ENCODE measurements at regions not wholly inside any gene's neighbourhood (a gene's known extent, or its start where the extent isn't known, plus 50 kb on each side); places are given as distances from the start of the nearest gene placed in this dataset.

GRCh38 chr1:106688446-106688845, 368.0 kb upstream of the PRMT6 start:
- Histone ChIP-seq H2AFZ (ENCODE audit: low read length) (no peak overlapping the region), H3K27ac (ENCODE audit: low read length) (no peak overlapping the region), H4K20me1 (ENCODE audit: insufficient read depth, low read length) (no peaks in the 10 kb centered on the region), H3K4me2 (ENCODE audit: low read depth, low read length) (no peak overlapping the region), H3K9me3 (replicated peaks; ENCODE audit: insufficient read depth, low read length) (no peaks in the 10 kb centered on the region), H3F3A (ENCODE audit: insufficient read depth, low read length) (no peaks in the 10 kb centered on the region), H3K27me3 (replicated peaks; ENCODE audit: insufficient read depth, low read length) (no peaks in the 10 kb centered on the region), H3K79me2 (ENCODE audit: low read length) (no peaks in the 10 kb centered on the region), H3K36me3 (replicated peaks; ENCODE audit: insufficient read depth, low read length) (no peaks in the 10 kb centered on the region), H3K4me1 (ENCODE audit: low read length) (no peaks in the 10 kb centered on the region), H3K4me3 (ENCODE audit: low read length) (no peak overlapping the region), H3K9ac (ENCODE audit: low read length) (no peak overlapping the region), H3K9me2 (replicated peaks; ENCODE audit: insufficient read depth, low read length) (no peaks in the 10 kb centered on the region)
- no peak for TF ChIP-seq EZH2 (optimal IDR thresholded peaks at IDR 0.05; ENCODE audit: low read depth, low read length)
- no peak for DNase-seq

DNA sequence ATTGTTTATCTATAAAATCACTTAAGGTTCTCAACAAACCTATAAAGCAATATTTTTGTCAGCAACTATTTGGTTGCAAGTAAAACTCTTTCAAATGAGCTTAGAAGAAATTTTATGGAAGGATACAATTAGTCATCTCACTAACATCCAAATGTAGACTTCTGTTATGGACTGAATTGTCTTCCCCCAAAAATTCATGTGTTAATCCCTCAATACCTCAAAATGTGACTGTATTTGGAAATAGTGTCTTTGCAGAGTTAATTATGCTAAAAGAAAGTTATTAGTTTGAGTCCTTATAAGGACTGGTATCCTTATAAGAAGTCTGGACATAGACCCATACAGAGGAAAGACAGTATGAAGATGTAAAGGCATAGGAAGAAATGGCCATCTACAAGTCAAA, 357.8 kb upstream of the PRMT6 start:
- Histone ChIP-seq H2AFZ (ENCODE audit: low read length) (no peak overlapping the region), H3K27ac (ENCODE audit: low read length) (no peak overlapping the region), H3K9ac (ENCODE audit: low read length) (no peak overlapping the region), H3K4me3 (ENCODE audit: low read length) (no peak overlapping the region), H4K20me1 (ENCODE audit: insufficient read depth, low read length) (no peaks in the 10 kb centered on the region), H3K4me2 (ENCODE audit: low read depth, low read length) (no peak overlapping the region), H3K9me2 (replicated peaks; ENCODE audit: insufficient read depth, low read length) (no peaks in the 10 kb centered on the region), H3K9me3 (replicated peaks; ENCODE audit: insufficient read depth, low read length) (no peaks in the 10 kb centered on the region), H3K27me3 (replicated peaks; ENCODE audit: insufficient read depth, low read length) (no peaks in the 10 kb centered on the region), H3F3A (ENCODE audit: insufficient read depth, low read length) (no peaks in the 10 kb centered on the region), H3K79me2 (ENCODE audit: low read length) (no peaks in the 10 kb centered on the region), H3K4me1 (ENCODE audit: low read length) (no peaks in the 10 kb centered on the region), H3K36me3 (replicated peaks; ENCODE audit: insufficient read depth, low read length) (no peaks in the 10 kb centered on the region)
- no peak for DNase-seq
- no peak for TF ChIP-seq EZH2 (optimal IDR thresholded peaks at IDR 0.05; ENCODE audit: low read depth, low read length)
- no peak for TF ChIP-seq CTCF (IDR thresholded peaks at IDR 0.05; ENCODE audit: low read length)
- TF ChIP-seq EZH2phosphoT487 (IDR thresholded peaks at IDR 0.05; ENCODE audit: low read length) = no peak

GRCh38 chr1:106699433-106699832, 357.0 kb upstream of the PRMT6 start:
- H3K4me3 ChIP-seq (ENCODE audit: low read length) = no peak overlapping the region
- no peak for DNase-seq

More at GRCh38 chr1:106699433-106699832, 357.0 kb upstream of the PRMT6 start:
- Histone ChIP-seq H3K27me3 (replicated peaks; ENCODE audit: insufficient read depth, low read length) (no peaks in the 10 kb centered on the region), H3K9me2 (replicated peaks; ENCODE audit: insufficient read depth, low read length) (no peaks in the 10 kb centered on the region), H3F3A (ENCODE audit: insufficient read depth, low read length) (no peaks in the 10 kb centered on the region), H2AFZ (ENCODE audit: low read length) (no peak overlapping the region), H3K9ac (ENCODE audit: low read length) (no peak overlapping the region), H3K27ac (ENCODE audit: low read length) (no peak overlapping the region), H3K79me2 (ENCODE audit: low read length) (no peaks in the 10 kb centered on the region), H4K20me1 (ENCODE audit: insufficient read depth, low read length) (no peaks in the 10 kb centered on the region), H3K36me3 (replicated peaks; ENCODE audit: insufficient read depth, low read length) (no peaks in the 10 kb centered on the region), H3K9me3 (replicated peaks; ENCODE audit: insufficient read depth, low read length) (no peaks in the 10 kb centered on the region), H3K4me1 (ENCODE audit: low read length) (no peaks in the 10 kb centered on the region), H3K4me2 (ENCODE audit: low read depth, low read length) (no peak overlapping the region)
- no peak for TF ChIP-seq CTCF (IDR thresholded peaks at IDR 0.05; ENCODE audit: low read length)
- TF ChIP-seq EZH2 (optimal IDR thresholded peaks at IDR 0.05; ENCODE audit: low read depth, low read length) = no peak
- TF ChIP-seq EZH2phosphoT487 (IDR thresholded peaks at IDR 0.05; ENCODE audit: low read length) = no peak

All from MM.1S (cell line).